Heart left ventricle (tissue), 16 donors: ENCODE measurements at regions not wholly inside any gene's neighbourhood (a gene's known extent, or its start where the extent isn't known, plus 50 kb on each side); places are given as distances from the start of the nearest gene placed in this dataset.

Experiments
- ATAC-seq, 4 donors: fragments of 200-7000 bp; cut with Tn5 transposase; one replicate each; pipeline ENCODE4 v1.9.1; 2020 to 2022; ENCODE audit warnings: moderate library complexity in 4 of 4, mild to moderate bottlenecking in 3 of 4, moderate number of reproducible peaks in 1 of 4
- DNase-seq, 5 donors: peaks; one replicate each; pipeline ENCODE4 v3.0.0-alpha.2; 2020
- H3K27ac ChIP-seq, 12 donors: fragments of 200-600 bp; sonication (generic) in 4 of 12; one replicate each; pipeline versions ENCODE4 v1.5.0 to v1.8.0; 2016 to 2022; ENCODE audit warnings: mild to moderate bottlenecking in 2 of 12
- H3K27me3 ChIP-seq, 9 donors: fragments of 200-600 bp; sonication (generic) in 2 of 9; one replicate each; pipeline versions ENCODE4 v1.5.1 to v1.8.0; 2016 to 2022; ENCODE audit warnings: mild to moderate bottlenecking in 3 of 9
- H3K36me3 ChIP-seq, 9 donors: fragments of 200-600 bp; sonication (generic) in 2 of 9; one replicate each; pipeline versions ENCODE4 v1.5.0 to v1.8.0; 2018 to 2022; ENCODE audit warnings: mild to moderate bottlenecking in 2 of 9
- H3K4me1 ChIP-seq, 12 donors: fragments of 200-600 bp; sonication (generic) in 4 of 12; one replicate each; pipeline versions ENCODE4 v1.5.0 to v1.8.0; 2016 to 2022; ENCODE audit warnings: mild to moderate bottlenecking in 3 of 12
- H3K4me3 ChIP-seq, 12 donors: fragments of 200-600 bp; sonication (generic) in 4 of 12; one replicate each; pipeline versions ENCODE4 v1.5.0 to v1.8.0; 2017 to 2022; ENCODE audit warnings: mild to moderate bottlenecking in 9 of 12, moderate library complexity in 4 of 12
- H3K9me3 ChIP-seq, 12 donors: fragments of 200-600 bp; sonication (generic) in 4 of 12; one replicate each; pipeline versions ENCODE4 v1.5.0 to v1.8.0; 2016 to 2022; ENCODE audit warnings: mild to moderate bottlenecking in 1 of 12
- POLR2A ChIP-seq, 2 donors: fragments of 450-650 bp; IDR thresholded peaks; one replicate each; pipeline ENCODE4 v1.6.1; 2017; ENCODE audit warnings: antibody characterized with exemption in 2 of 2, mild to moderate bottlenecking in 2 of 2, moderate library complexity in 2 of 2
- WGBS, 4 donors: extraction: QIAGEN DNeasy Blood & Tissue Kit in 2 of 4; methylation state at CpG; one replicate each; pipeline versions ENCODE4 v1.1.5 to v1.1.7; 2013 to 2018; 5-methylcytosine and 5-hydroxymethylcytosine counted together
- intact Hi-C, 10 donors: fragments of 100-400 bp; cut with DNase I; formaldehyde crosslinking; loops; one replicate each; pipeline versions ENCODE4 v1.11.1 to v1.14.2; 2022
- TF ChIP-seq, protein P1 (sequence below), 12 donors: fragments of 200-600 bp; sonication (generic) in 4 of 12; IDR thresholded peaks; one replicate each; pipeline versions ENCODE4 v1.5.0 to v1.8.0; 2018 to 2022; ENCODE audit warnings: antibody characterized with exemption in 12 of 12, mild to moderate bottlenecking in 5 of 12
- donor health status: ischemic (EF 13 %, LVEDD 7.1; RV severe dilation, severe dysfunction).
- donor health status: healthy with polysubstance abuse.
- donor health status: DM: no; HTN: yes; CAD: no.
- donor health status: DM: no; HTN: no; CAD: no.
- donor health status: ischemic (EF 25% LVEDD 6.9; RV normal size, moderate dysfunction).
- donor health status: ischemic (EF 25% LVEDD 5.7; RV mildly dilated, moderate dysfunction).
- donor health status: healthy.
- donor health status: DM: yes; HTN: yes; CAD: no.
- donor health status: ischemic (EF 35%, LVEDD 5.7; RV mildly dilated, moderate dysfunction).
- donor health status: nonischemic (EF 11% LVEDD 7.7; RV severe dilation, severe dysfunction).
- donor health status: DM: yes; HTN: yes; CAD: no.
- donor health status: PGD.
- donor health status: ischemic (EF 29% LVEDD 5.4; RV normal size, mild dysfunction).
- donor health status: nonischemic (EF 23%, LVEDD 6.1; RV moderate dilation, normal function).

GRCh38 chr2:48066000-48066399, 159.7 kb upstream of the FBXO11 start:
- Histone ChIP-seq H3K27ac (no peak overlapping the region), H3K4me3 (no peak overlapping the region), H3K9me3 (no peaks in the 10 kb centered on the region), H3K27me3 (peaks cover 0 to 4% (median 0%) of the 10 kb centered on the region in 9 donors), H3K36me3 (no peaks in the 10 kb centered on the region), H3K4me1 (no peaks in the 10 kb centered on the region)
- DNase-seq (no peak), ATAC-seq (no peak)
- 58 to 78% (median 72%) methylated on average over 2 of the region's 2 CpGs for WGBS, 4 donors
- TF ChIP-seq, protein P1, sequence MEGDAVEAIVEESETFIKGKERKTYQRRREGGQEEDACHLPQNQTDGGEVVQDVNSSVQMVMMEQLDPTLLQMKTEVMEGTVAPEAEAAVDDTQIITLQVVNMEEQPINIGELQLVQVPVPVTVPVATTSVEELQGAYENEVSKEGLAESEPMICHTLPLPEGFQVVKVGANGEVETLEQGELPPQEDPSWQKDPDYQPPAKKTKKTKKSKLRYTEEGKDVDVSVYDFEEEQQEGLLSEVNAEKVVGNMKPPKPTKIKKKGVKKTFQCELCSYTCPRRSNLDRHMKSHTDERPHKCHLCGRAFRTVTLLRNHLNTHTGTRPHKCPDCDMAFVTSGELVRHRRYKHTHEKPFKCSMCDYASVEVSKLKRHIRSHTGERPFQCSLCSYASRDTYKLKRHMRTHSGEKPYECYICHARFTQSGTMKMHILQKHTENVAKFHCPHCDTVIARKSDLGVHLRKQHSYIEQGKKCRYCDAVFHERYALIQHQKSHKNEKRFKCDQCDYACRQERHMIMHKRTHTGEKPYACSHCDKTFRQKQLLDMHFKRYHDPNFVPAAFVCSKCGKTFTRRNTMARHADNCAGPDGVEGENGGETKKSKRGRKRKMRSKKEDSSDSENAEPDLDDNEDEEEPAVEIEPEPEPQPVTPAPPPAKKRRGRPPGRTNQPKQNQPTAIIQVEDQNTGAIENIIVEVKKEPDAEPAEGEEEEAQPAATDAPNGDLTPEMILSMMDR (IDR thresholded peaks at IDR 0.05), result no peak
- no peak for TF ChIP-seq POLR2A (IDR thresholded peaks at IDR 0.05)
- intact Hi-C loops, result no loop called here

DNA sequence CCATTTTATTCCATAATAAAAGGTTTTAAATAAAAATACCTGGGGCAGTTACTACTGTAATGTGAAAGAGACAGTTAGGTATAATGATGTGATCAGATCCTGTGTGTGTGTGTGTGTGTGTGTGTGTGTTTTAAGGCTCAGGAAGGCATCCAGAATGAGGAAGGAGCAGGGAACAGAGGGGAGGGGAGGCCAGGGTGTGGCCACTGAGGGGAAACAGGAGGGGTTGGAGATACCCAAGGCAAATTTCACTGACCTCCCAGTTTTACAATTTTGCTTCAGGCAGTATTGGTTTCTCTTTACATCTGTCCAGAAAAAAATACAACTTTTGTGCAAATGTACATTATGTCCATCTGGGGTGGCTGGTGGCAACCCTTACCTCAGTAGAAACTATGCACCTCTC, 163.5 kb upstream of the FBXO11 start:
- TF ChIP-seq, protein P1 (IDR thresholded peaks at IDR 0.05), result no peak
- no peak for TF ChIP-seq POLR2A (IDR thresholded peaks at IDR 0.05)
- H3K27ac ChIP-seq, result no peak overlapping the region
- no peak overlapping the region for H3K4me3 ChIP-seq
- DNase-seq (no peak), ATAC-seq (no peak)
- peaks cover 0 to 4% (median 0%) of the 10 kb centered on the region in 9 donors for H3K27me3 ChIP-seq
- no peaks in the 10 kb centered on the region for H3K36me3 ChIP-seq
- H3K9me3 ChIP-seq, result no peaks in the 10 kb centered on the region
- intact Hi-C loops, result no loop called here
- H3K4me1 ChIP-seq, result no peaks in the 10 kb centered on the region

DNA sequence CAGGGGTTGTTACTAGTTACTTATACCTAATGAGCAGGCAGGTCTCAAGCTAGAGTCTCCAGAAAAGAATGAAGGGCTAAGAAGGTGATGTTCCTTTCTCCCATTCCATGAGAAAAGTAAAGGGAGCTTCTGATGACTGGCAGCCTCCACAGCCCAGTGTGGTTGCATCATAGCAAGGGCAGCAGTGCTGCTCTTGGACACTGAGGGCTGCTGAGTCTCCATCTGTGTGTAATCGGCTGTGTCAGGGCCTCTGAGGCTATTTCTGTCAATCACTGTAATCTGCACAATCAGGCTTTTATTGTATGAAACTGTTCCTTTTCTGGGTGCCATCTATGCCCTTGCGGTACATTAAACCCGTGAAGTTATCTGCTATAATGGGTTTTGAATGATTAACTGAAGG, 164.1 kb upstream of the FBXO11 start:
- DNase-seq, result no peak
- peaks cover 0 to 4% (median 0%) of the 10 kb centered on the region in 9 donors for H3K27me3 ChIP-seq
- TF ChIP-seq, protein P1 (IDR thresholded peaks at IDR 0.05), result no peak
- TF ChIP-seq POLR2A (IDR thresholded peaks at IDR 0.05), result no peak

DNA sequence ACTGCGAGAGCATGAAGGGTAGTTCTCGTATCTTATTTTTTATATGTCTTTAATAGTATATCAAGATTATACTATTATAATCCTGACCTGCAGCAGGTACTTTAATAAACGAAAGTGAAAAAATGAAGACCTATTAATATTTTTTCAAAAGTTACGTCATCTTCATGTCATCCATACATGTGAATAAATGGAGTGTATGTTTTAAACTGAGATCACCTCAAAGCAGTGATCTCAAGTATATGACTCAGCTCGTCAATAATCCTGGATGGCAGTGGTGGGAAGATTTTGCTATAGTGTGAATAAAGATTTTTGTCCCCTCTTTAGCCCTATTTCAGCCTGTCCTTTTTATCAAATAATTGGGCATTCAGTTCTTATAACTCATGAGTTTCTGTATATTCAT, 166.3 kb upstream of the FBXO11 start:
- H3K36me3 ChIP-seq, result no peaks in the 10 kb centered on the region
- peaks cover 0 to 4% (median 0%) of the 10 kb centered on the region in 9 donors for H3K27me3 ChIP-seq
- 87 to 92% (median 88%) methylated on average over 5 of the region's 5 CpGs for WGBS, 4 donors
- ATAC-seq (no peak), DNase-seq (no peak)
- H3K4me3 ChIP-seq, result no peak overlapping the region
- no peak overlapping the region for H3K27ac ChIP-seq
- no peaks in the 10 kb centered on the region for H3K9me3 ChIP-seq
- intact Hi-C loops, result no loop called here
- TF ChIP-seq POLR2A (IDR thresholded peaks at IDR 0.05), result no peak
- TF ChIP-seq, protein P1 (IDR thresholded peaks at IDR 0.05), result no peak
- H3K4me1 ChIP-seq, result no peaks in the 10 kb centered on the region

More for the DNA sequence above, 164.1 kb upstream of the FBXO11 start:
- ATAC-seq, result peak in 1 of 4 donors; percentile 36
- Histone ChIP-seq H3K4me3 (no peak overlapping the region), H3K27ac (no peak overlapping the region), H3K4me1 (no peaks in the 10 kb centered on the region), H3K36me3 (no peaks in the 10 kb centered on the region), H3K9me3 (no peaks in the 10 kb centered on the region)
- intact Hi-C loops, result no loop called here
- 71 to 83% (median 77%) methylated on average over 2 to 3 of the region's 3 CpGs for WGBS, 4 donors
